PC-3 (cell line): ENCODE measurements at regions not wholly inside any gene's neighbourhood (a gene's known extent, or its start where the extent isn't known, plus 50 kb on each side); places are given as distances from the start of the nearest gene placed in this dataset.

ENCODE experiments used
- ATAC-seq: fragments of 200-7000 bp; cut with Tn5 transposase; 2 replicates; pipeline ENCODE4 v1.9.1; 2020; ENCODE audit warnings: mild to moderate bottlenecking, moderate library complexity
- BruUV-seq: library from RNA; stranded (reverse); fragments of 400-500 nt; replicated peaks from 2 replicates; lab custom pipeline; 2021; lab: Mats Ljungman, UMichigan
- CTCF ChIA-PET: fragments of 300-600 bp; sonication (Branson Sonifier 250); formaldehyde crosslinking; loops from one replicate; lab custom pipeline; 2022; ENCODE audit warnings: antibody characterized with exemption; lab: Charles Lee
- POLR2A ChIA-PET: fragments of 300-600 bp; sonication (Branson Sonifier 250); formaldehyde crosslinking; loops from one replicate; lab custom pipeline; 2022; ENCODE audit warnings: antibody characterized with exemption; ENCODE audit not compliant: unreplicated experiment; lab: Charles Lee
- DNase-seq: peaks from one replicate; pipeline ENCODE4 v3.0.0-alpha.2; 2015
- H2AFZ ChIP-seq: fragments of 300-600 bp; sonication (generic); 2 replicates; pipeline ENCODE4 v1.6.0; 2016; ENCODE audit warnings: antibody characterized with exemption, low read length
- H3F3A ChIP-seq: fragments of 300-600 bp; sonication (generic); one replicate; pipeline ENCODE4 v1.6.0; 2017; ENCODE audit warnings: antibody characterized with exemption, low read length, control low read depth, mild to moderate bottlenecking; ENCODE audit not compliant: unreplicated experiment
- H3K27ac ChIP-seq: fragments of 300-600 bp; sonication (generic); 2 replicates; pipeline ENCODE4 v1.5.1; 2016; ENCODE audit warnings: mild to moderate bottlenecking, low read length
- H3K27me3 ChIP-seq: fragments of 300-600 bp; sonication (generic); 2 replicates; pipeline ENCODE4 v1.6.1; 2016; ENCODE audit warnings: low read length, mixed read lengths
- H3K36me3 ChIP-seq: fragments of 300-600 bp; sonication (generic); 2 replicates; pipeline ENCODE4 v1.6.1; 2016; ENCODE audit warnings: low read depth, mixed run types, low read length, mixed read lengths
- H3K4me1 ChIP-seq: fragments of 300-600 bp; sonication (generic); 2 replicates; pipeline ENCODE4 v1.5.1; 2016; ENCODE audit warnings: low read length; ENCODE audit not compliant: insufficient read depth
- H3K4me2 ChIP-seq: fragments of 300-600 bp; sonication (generic); 2 replicates; pipeline ENCODE4 v1.6.0; 2016; ENCODE audit warnings: low read length
- H3K4me3 ChIP-seq: fragments of 300-600 bp; sonication (generic); 2 replicates; pipeline ENCODE4 v1.5.1; 2016; ENCODE audit warnings: mild to moderate bottlenecking, low read length, mixed read lengths
- H3K79me2 ChIP-seq: fragments of 300-600 bp; sonication (generic); 2 replicates; pipeline ENCODE4 v1.6.1; 2017; ENCODE audit warnings: low read length, mixed read lengths
- H3K9ac ChIP-seq: fragments of 300-600 bp; sonication (generic); 2 replicates; pipeline ENCODE4 v1.6.0; 2016; ENCODE audit warnings: mild to moderate bottlenecking, low read length
- H3K9me2 ChIP-seq: fragments of 300-600 bp; sonication (generic); replicated peaks from 2 replicates; pipeline ENCODE4 v1.6.1; 2016; ENCODE audit warnings: mixed run types, low read length, mixed read lengths
- H3K9me3 ChIP-seq: fragments of 300-600 bp; sonication (generic); 2 replicates; pipeline ENCODE4 v1.6.1; 2016; ENCODE audit warnings: low read length, mixed read lengths
- H4K20me1 ChIP-seq: fragments of 300-600 bp; sonication (generic); 2 replicates; pipeline ENCODE4 v1.6.1; 2016; ENCODE audit warnings: low read length, mixed read lengths
- CTCF ChIP-seq: fragments of 300-600 bp; sonication (generic); conservative IDR thresholded peaks from 2 replicates; pipeline ENCODE4 v1.5.1; 2017; ENCODE audit warnings: antibody characterized with exemption, low read depth, mild to moderate bottlenecking, low read length
- EZH2 ChIP-seq: fragments of 300-600 bp; sonication (generic); IDR thresholded peaks from one replicate; pipeline ENCODE4 v1.6.1; 2017; ENCODE audit warnings: antibody characterized with exemption, mild to moderate bottlenecking, low read length; ENCODE audit not compliant: unreplicated experiment
- EZH2phosphoT487 ChIP-seq: fragments of 300-600 bp; sonication (generic); IDR thresholded peaks from 2 replicates; pipeline ENCODE4 v1.6.1; 2018; ENCODE audit warnings: mild to moderate bottlenecking, antibody characterized with exemption, low read length, borderline replicate concordance
- intact Hi-C: fragments of 100-400 bp; cut with micrococcal nuclease; formaldehyde crosslinking; loops from 2 replicates; pipeline ENCODE4 v1.9.0; 2023

- BruUV-seq, result no TSS peak
- Histone ChIP-seq H2AFZ (no peak overlapping the region), H3K36me3 (no peaks in the 10 kb centered on the region), H3K9me2 (no peaks in the 10 kb centered on the region), H3K79me2 (no peaks in the 10 kb centered on the region), H4K20me1 (no peaks in the 10 kb centered on the region), H3F3A (no peaks in the 10 kb centered on the region), H3K4me2 (no peak overlapping the region), H3K4me1 (no peaks in the 10 kb centered on the region), H3K27ac (no peak overlapping the region), H3K4me3 (no peak overlapping the region), H3K9ac (no peak overlapping the region), H3K9me3 (no peaks in the 10 kb centered on the region), H3K27me3 (no peaks in the 10 kb centered on the region)
- no peak for TF ChIP-seq EZH2phosphoT487
- no peak for TF ChIP-seq EZH2
- no peak for TF ChIP-seq CTCF
- no peak for ATAC-seq
- CTCF ChIA-PET, result no interaction called here
- POLR2A ChIA-PET, result no interaction called here
- intact Hi-C loops, result no loop called here
- DNase-seq, result no peak
Observed at GRCh38 chr4:8775121-8775520, 96.5 kb downstream of the HMX1 start.

DNA sequence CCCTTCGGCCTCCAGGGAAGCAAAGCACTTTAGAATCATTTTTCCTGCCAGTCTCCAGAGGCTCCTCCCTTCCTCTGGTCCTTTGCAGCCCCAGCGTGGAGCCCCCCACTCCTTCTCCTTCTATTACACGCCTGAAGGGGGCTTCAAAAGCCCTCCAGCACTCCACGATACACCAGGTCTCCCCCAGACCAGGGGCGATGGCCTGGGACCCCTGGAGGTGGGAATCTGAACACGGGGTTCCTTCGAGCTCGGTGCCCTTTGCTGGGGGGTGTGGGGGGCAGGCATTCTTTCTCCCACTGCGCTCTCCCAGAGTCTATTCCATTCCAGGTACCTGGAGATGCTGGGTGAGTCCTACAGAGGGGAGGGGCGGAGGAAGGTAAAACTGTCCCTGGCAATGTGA lies 97.6 kb downstream of the HMX1 start:
- H3K79me2 ChIP-seq, result no peaks in the 10 kb centered on the region
- no peak overlapping the region for H3K4me2 ChIP-seq
- DNase-seq (no peak), ATAC-seq (no peak)
- H2AFZ ChIP-seq, result no peak overlapping the region
- H3K4me3 ChIP-seq, result no peak overlapping the region
- H3K9me3 ChIP-seq, result no peaks in the 10 kb centered on the region
- no peaks in the 10 kb centered on the region for H4K20me1 ChIP-seq
- intact Hi-C loops, result no loop called here
- no peaks in the 10 kb centered on the region for H3K9me2 ChIP-seq
- POLR2A ChIA-PET, result no interaction called here
- BruUV-seq, result no TSS peak
- CTCF ChIA-PET, result no interaction called here
- no peaks in the 10 kb centered on the region for H3K4me1 ChIP-seq
- TF ChIP-seq CTCF, result no peak
- TF ChIP-seq EZH2phosphoT487, result no peak
- TF ChIP-seq EZH2, result no peak
- H3K27me3 ChIP-seq, result no peaks in the 10 kb centered on the region
- no peaks in the 10 kb centered on the region for H3K36me3 ChIP-seq
- no peak overlapping the region for H3K9ac ChIP-seq
- no peak overlapping the region for H3K27ac ChIP-seq
- no peaks in the 10 kb centered on the region for H3F3A ChIP-seq

DNA sequence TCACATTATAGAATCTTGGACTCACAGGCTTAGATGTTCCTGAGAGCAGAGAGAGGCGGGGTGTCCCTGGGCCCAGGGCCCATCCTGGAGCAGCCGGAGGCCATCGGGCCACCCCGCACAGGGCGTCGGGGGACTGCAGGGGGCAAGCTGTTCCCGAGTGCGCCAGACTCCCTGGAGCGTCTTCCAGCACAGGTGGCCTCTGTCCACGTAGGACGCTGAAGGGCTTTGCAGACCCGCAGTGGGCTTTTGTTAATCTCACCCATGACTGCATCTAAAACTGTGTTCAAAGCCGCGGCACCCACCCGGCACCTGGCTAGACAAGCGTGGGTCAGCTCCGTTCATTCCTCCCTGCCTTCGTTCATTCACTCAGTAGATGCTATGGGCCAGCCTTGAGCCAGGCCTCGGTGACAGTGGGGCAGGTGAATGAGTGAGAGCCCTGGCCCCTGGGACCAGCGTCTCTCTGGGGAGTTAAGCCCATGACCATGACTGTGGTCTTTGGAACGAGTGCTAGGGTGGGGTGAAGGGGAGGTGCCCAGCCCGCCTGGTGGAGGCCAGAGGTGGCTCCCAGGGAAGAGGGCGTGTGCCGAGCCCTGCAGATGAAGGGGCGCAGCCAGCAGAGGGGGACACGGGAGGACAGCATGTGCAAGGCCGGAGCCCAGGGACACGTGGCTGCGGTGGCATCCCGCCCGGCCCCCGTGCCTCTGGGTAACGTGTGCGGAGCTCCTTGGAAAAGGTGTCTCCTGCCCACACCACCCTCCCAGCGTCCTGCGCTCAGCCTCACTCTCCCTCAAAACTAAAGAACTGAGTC lies 98.3 kb downstream of the HMX1 start:
- H3K9me3 ChIP-seq, result no peaks in the 10 kb centered on the region
- H3K79me2 ChIP-seq, result no peaks in the 10 kb centered on the region
- CTCF ChIA-PET, result no interaction called here
- no peaks in the 10 kb centered on the region for H3K36me3 ChIP-seq
- no TSS peak for BruUV-seq
- no peak overlapping the region for H3K27ac ChIP-seq
- H3K9ac ChIP-seq, result no peak overlapping the region
- no peaks in the 10 kb centered on the region for H3K9me2 ChIP-seq
- no peaks in the 10 kb centered on the region for H4K20me1 ChIP-seq
- DNase-seq (no peak), ATAC-seq (no peak)
- intact Hi-C loops, result no loop called here
- H3F3A ChIP-seq, result no peaks in the 10 kb centered on the region
- TF ChIP-seq EZH2phosphoT487, result no peak
- no peak for TF ChIP-seq EZH2
- TF ChIP-seq CTCF, result no peak
- H2AFZ ChIP-seq, result no peak overlapping the region
- no peak overlapping the region for H3K4me3 ChIP-seq
- no peak overlapping the region for H3K4me2 ChIP-seq
- no peaks in the 10 kb centered on the region for H3K27me3 ChIP-seq
- H3K4me1 ChIP-seq, result no peaks in the 10 kb centered on the region
- POLR2A ChIA-PET, result no interaction called here
